SK-N-SH (cell line): ENCODE measurements at regions not wholly inside any gene's neighbourhood (a gene's known extent, or its start where the extent isn't known, plus 50 kb on each side); places are given as distances from the start of the nearest gene placed in this dataset.

Source experiments
- MXI1 ChIP-seq: IDR thresholded peaks from 2 replicates; pipeline ENCODE4 v1.6.1; 2012; ENCODE audit warnings: mild to moderate bottlenecking, low read depth, low read length, improper control_type of control experiment
- RAD21 ChIP-seq: IDR thresholded peaks from 2 replicates; pipeline ENCODE4 v1.6.1; 2012; ENCODE audit warnings: mild to moderate bottlenecking, low read length
- YY1 ChIP-seq: IDR thresholded peaks from 2 replicates; pipeline ENCODE4 v1.4.0; 2012; ENCODE audit warnings: low read depth, mild to moderate bottlenecking

DNA sequence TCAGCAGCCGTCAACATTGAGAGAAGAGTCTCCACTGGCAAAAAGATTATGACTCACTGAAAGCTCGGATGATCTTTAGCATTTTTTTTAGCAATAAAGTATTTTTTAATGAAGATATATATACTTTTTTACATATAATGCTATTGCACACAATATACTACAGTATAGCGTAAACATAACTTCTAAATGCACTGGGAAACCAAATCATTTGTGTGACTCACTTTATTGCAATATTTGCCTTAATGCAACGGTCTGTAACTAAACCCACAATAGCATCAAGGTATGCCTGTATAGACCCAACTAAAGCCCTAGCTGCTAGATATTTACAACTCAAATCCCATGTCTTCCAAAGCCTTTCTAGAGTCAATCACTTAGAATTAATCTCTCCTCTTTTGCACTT is 52.3 kb upstream of the EDNRA start:
- no peak for TF ChIP-seq RAD21
- TF ChIP-seq YY1, result no peak
- no peak for TF ChIP-seq MXI1
